Islet of Langerhans (tissue), 1 donor: ENCODE measurements at regions not wholly inside any gene's neighbourhood (a gene's known extent, or its start where the extent isn't known, plus 50 kb on each side); places are given as distances from the start of the nearest gene placed in this dataset.
"Not testable (repeated sequence)": the region's sequence is repeated elsewhere in the genome, so short reads cannot be mapped to it uniquely, and the experiment has no call there.

Experiments used
- FAIRE-seq: peaks from one replicate; lab custom pipeline; 2011; peaks lifted over from hg19 to GRCh38; lab: Jason Lieb, UNC

DNA sequence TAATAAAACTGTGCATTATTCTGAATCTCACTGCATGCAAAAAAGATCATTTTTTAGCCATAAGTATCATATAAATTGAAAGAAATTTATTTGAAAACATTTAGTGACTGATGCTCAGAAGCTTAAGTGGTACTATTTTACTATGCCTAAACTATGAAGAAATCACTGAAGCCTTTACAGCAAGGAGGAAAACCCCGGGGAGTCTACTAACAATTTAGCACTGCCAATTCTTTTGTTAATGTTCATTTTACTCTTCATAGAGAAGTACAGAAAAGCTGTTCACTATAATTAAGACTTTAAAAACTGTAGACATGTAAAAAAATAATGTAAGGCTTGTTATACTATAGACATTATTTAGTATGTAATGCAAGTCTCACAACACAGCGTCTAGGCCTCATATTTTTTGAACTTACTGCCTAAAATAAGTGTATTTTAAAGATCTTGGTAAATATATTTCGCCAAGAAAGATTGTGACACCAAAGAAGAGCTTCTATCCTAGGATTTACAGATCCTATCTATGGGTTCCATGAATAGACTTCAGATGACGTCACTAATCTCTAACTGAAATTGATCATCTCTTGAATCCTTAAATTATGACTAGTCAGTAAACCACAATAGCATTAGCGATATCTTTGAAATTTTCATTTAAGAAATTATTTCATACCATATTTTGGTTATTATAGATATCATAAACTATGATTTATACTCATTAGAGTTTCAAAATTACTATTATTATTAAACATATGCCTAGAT lies 602.5 kb downstream of the TMA16 start:
- FAIRE-seq: no peak

DNA sequence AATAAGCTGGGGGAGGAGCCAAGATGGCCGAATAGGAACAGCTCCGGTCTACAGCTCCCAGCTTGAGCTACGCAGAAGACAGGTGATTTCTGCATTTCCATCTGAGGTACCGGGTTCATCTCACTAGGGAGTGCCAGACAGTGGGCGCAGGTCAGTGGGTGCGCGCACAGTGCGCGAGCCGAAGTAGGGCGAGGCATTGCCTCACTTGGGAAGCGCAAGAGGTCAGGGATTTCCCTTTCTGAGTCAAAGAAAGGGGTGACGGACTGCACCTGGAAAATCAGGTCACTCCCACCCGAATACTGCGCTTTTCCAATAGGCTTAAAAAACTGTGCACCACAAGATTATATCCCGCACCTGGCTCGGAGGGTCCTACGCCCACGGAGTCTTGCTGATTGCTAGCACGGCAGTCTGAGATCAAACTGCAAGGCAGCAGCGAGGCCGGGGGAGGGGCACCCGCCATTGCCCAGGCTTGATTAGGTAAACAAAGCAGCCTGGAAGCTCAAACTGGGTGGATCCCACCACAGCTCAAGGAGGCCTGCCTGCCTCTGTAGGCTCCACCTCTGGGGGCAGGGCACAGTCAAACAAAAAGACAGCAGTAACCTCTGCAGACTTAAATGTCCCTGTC lies 606.4 kb downstream of the TMA16 start:
- not testable (repeated sequence) for FAIRE-seq

DNA sequence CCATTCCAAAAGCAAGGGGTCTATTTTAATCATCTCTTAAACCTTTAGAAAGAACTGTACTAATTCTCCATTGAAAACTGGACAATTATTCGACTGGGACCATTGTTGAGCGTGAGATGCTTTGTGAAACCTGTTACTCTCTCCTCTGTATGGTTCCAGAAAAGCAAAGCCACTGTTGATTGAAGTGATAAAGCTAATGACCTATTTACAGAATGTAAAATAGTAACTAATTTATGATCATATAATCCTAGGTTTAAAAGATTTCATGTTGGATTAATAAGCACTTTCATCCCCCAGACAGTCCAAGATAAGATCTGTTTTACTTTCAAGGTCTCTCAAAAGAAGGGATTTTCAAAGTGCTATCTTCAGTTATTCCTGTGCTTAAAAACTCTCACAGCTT lies 614.5 kb downstream of the TMA16 start:
- FAIRE-seq: no peak

DNA sequence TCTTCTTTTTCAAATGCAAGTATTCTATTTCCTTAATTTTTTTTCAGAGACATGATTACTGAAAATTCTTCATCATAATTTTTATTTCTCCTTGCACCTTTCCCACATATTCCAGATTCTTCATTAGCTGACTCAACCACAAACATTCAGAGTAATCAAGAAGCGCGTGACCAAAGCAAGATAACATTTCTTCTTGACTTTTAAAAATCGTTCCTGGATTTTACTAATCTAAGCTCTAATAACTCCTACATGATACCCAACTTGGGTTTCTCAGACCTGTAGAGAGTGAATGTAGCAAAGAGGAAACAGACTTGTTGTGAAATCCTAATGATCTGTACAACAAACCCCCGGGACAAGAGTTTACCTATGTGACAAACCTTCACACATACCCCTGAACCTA lies 615.0 kb downstream of the TMA16 start:
- no peak for FAIRE-seq

DNA sequence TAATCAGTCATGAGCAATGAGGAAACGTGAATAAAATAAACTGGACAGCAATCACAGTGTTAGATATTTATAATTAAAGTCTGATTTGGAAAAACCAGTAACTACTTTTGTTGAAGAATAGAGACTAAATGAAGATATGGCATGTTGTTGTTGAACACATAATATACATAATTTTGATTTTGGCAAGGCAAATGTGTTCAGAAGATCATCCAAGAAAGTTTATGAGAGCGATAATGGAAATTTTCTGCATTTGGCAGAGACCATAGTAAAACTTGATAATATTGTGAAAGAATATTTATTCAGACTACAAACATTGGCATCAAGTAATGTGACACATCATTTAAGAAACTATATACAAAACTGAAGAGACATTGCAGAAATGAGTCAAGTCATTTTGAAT lies 620.7 kb downstream of the TMA16 start:
- FAIRE-seq: no peak

DNA sequence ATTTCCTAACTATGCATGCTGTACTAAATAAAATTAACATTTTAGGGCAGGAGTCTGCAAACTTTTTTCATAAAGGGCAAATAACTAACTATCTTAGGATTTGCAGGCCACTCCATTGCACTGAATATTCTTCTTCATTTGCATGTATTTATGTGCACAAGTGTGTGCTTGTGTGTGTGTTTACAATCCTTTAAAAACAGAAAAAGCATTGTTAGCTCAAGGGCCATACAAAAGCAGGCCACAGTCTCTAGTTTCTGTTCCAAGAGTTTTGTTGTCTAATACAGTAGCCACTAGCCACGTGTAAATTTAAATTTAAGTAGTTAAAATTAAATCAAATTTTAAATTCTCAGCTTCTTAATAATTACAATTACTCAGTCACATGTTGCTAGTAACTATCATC lies 621.8 kb downstream of the TMA16 start:
- no peak for FAIRE-seq

DNA sequence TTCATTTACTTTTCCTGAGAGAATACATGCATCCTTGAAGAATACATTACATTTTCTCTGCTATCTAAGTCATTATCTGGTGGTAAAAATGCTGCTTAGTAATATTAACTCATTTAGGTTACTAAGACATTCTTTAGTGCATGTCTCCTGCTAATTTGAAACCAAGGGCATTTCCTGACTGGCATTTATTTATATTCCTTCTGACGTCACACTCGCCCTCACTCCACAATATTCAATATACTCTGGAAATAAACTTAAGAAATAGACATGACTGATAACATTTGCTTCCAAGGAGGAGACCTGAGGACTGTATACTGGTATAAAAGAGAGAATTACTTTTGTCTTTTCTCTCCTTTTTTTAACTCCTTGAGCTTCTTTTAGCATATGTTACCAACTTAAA lies 619.5 kb upstream of the SMIM31 start:
- FAIRE-seq: no peak

DNA sequence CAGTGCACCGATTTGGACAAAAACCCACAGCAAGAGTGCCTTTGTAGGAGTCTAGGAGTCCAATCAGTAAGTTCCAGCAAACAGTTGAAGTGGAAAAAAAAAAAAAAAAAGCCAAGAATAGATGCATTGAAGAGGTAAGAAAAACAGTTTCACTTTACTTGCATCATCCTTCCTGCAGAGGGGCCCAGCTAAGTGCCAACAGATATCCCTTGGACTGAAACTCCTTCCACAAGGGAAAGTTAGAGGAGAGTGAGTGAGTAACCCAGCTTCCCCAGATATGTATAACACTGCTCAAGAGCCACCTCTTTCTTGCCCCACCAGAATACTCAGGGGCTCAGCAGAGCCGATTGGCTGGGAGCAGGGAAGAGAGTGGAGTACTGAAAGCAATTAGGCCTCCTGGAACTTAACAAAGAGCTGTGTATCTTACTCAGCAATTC lies 617.7 kb upstream of the SMIM31 start:
- FAIRE-seq: no peak

DNA sequence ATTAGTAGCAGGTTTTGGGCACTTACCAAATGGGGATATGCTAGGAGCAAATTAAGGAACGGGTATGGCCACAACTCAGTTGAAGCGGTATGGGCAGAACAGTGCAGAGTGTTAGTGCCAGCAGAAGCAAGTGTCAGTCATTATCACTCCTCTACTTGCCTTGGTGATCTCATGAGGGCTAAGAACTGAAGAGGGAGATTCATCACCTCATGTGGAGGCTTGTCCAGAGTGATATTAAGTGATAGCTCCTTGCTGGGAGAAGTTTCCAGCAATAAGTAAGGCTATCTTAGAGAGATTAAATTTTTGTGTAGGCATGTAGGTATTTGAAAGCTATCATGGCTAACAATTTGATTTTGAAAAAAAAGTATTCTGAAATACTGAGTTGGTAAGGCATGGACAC lies 615.4 kb upstream of the SMIM31 start:
- no peak for FAIRE-seq

DNA sequence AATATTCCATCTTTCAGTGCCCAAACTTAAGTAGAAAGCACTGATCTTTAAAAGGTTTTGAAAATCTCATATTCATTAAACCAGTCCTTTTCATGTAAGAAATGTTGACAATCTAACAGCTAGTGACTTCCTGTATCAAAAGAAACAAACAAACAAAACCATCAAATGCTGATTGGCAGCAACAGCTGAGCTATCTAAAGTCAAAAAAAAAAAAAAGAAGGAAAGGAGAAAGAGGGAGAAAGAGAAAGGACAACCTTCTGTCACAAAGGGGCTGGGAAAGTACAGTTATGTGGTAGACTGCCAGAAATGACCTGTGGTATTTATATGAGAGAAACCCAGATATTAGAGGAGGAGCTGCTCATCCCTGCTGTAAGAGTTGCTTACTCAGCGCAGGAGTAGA lies 614.6 kb upstream of the SMIM31 start:
- no peak for FAIRE-seq

DNA sequence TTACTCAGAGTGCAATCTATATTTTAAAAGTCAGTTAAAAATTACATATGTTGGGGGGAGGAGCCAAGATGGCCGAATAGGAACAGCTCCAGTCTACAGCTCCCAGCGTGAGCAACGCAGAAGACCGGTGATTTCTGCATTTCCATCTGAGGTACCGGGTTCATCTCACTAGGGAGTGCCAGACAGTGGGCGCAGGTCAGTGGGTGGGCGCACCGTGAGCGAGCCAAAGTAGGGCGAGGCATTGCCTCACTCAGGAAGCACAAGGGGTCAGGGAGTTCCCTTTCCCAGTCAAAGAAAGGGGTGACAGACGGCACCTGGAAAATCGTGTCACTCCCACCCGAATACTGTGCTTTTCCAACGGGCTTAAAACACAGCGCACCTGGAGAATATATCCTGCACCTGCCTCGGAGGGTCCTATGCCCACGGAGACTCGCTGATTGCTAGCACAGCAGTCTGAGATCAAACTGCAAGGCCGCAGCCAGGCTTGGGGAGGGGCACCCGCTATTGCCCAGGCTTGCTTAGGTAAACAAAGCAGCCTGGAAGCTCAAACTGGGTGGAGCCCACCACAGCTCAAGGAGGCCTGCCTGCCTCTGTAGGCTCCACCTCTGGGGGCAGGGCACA lies 612.1 kb upstream of the SMIM31 start:
- FAIRE-seq: not testable (repeated sequence)

DNA sequence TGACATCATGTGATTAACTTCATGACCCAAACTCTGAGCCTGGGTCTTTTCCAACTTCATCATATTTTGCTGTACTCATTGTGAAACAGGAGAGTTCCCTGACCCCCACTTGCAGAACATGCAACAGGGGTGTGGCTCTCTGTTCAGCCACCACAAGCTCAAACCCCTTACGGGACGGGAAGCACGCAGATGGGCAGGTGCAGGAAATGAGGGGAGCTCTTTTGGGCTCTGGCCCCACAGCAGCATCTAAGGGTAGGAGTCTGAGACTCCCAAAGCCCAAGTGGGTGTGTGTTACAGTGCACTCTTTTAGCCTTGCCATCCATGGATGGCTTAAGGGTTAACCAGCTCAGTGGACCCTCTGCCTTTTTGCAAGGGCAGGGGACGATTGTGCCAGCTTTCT lies 599.5 kb upstream of the SMIM31 start:
- FAIRE-seq: no peak

DNA sequence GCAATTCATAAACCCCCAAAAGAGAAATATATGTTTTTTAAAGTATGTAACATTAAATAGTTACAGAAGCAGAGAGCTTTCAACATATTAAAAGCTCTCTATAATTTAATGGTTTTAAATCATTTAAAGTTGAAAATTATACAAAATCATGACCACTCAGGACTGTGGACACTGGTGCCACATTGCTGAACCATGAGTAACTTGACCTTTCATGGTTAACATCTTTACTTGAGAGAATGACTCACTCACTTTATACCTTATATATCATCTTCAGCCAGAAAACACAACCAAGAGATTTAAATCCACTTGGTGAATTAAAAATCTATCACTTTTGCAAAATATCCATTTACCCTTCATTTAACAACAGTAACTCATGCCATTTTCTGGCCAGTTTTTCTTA lies 584.3 kb upstream of the SMIM31 start:
- FAIRE-seq: no peak

DNA sequence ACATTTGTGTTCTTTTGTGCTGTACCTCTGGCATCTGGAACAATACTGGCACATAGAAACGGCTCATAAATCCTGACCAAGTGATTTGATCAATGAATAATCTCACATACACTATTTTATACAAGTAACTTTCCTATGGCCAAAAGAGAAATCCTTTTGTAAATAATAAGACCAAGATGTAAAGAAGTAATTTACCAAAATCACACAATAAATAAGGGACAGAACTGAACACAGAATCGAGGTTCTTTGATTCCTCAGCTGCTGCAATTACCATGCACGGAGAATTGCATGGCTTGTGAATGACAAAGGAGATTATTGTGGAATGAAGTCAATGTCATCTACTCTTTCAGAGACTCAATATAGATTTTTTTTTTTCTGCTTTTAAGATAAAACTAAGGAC lies 576.8 kb upstream of the SMIM31 start:
- FAIRE-seq: no peak

DNA sequence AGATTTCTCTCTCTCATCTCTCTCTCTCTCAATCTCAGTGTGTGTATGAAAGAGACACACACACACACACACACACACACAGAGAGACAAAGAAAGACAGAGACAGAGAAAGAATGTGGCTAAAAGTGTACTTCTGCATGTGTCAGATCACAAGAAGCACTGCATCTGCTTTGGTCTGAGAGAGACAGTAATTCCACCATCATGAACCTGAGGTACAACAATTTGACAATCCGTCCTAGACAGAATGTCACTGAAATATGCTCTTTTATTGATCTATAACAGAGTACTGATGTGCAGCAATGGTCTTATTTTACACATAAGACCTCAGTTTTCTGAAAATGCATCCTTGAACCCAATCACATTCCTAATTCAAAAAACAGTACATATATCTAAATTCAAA lies 576.2 kb upstream of the SMIM31 start:
- no peak for FAIRE-seq

DNA sequence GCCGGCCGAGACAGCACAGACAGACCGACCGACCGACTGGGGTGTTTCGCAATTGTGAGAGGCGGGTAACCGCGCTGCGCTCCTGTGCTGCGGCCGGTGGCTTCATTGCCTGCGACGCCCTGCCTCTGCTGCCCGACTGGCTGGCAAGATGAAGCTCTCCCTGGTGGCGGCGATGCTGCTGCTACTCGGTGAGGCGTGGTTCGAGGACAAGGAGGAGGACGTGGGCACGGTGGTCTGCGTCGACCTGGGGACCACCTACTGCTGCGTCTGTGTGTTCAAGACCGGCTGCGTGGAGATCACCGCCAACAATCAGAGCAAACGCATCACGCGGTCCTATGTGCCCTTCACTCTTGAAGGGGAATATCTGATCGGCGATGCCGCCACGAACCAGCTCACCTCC lies 565.7 kb upstream of the SMIM31 start:
- FAIRE-seq: no peak

DNA sequence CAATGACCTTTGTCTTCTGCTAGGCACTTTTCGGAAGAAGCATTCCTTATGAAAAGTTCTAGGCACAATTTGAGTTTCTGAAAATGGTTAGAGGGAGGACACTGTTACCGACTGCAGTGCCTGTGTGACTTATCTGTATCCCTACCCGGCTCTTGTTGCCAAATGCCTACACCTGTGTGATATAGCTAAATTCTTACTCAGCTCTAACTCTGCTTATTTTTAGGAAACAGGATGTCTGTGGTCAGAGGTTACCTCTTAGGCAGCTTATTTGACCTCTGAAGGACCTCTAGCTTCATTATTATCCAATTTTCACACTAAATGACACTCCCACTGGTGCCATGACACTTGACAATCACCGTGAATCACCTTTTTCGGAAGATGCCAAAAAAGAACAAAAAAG lies 561.1 kb upstream of the SMIM31 start:
- no peak for FAIRE-seq

DNA sequence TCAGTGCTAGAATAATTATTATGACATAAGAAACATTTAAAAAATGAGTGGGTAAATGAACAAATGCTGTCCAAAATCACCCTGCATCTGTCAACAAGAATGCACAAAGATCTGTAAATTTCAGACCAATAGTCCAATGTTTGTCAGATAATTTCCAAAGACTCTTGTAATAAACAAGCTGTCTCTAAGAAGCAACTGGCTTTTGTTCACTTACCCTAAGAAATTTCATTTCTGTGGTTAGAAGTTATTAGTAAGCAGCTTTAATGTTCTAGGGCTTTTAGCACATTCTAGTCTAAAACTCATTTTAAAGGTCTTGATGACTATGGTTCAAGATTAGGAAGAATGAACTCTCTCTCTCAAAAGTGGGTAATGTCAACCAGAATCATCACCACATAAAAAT lies 560.3 kb upstream of the SMIM31 start:
- no peak for FAIRE-seq

DNA sequence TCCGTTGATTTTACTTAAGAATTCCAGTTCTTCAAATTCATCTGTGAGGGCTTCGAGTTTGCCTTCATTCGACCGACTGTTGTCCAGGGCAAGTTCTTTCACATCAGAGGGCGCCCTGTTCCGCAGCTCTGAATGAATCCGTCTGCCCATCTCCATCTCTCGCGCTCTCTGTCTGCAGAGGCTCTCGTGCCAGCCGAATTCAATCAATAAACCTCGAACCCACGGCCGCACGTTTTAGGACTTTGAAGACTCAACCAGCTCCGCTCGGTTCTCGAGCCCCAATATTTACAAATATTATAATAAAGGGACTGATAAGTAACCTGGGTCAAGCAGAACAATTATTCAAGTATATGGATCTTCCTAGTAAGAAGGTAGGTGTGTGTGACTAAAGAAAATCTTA lies 556.4 kb upstream of the SMIM31 start:
- FAIRE-seq: no peak

DNA sequence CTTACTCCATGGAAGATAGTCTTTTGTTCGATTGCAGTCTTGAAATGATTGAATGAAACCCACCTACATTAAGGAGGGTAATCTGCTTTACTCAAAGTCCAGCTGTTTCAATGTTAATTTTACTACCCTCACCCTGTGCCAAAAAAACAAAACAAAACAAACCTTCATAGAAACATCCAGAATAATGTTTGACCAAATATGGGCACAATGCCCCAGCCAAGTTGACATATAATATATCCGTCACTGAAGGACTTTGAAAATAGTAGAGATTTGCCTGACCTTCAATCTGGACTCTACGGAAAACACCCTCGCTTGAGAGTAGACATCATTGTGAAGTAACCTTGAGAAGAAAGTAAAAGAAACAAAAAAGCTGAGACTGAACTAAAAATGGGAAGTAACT lies 550.5 kb upstream of the SMIM31 start:
- FAIRE-seq: no peak

DNA sequence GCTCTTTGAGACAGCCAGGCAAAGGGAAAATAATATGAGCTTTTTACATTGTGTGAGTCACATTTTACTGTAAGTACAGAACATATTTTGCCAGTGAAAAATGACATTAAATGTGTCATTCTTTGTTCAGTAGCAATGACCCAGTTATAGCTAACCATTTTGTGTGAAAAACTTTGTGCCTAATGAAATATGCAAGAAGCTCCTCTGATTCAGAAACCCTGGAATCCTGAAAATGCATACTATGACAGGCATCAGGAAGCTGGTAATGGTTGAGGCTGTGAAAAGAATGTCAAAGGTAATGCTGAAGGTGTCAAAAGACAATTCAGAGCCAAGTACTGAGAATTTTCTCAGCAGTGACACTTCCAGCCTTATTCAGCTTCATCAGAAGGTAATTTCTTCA lies 549.5 kb upstream of the SMIM31 start:
- FAIRE-seq: no peak

DNA sequence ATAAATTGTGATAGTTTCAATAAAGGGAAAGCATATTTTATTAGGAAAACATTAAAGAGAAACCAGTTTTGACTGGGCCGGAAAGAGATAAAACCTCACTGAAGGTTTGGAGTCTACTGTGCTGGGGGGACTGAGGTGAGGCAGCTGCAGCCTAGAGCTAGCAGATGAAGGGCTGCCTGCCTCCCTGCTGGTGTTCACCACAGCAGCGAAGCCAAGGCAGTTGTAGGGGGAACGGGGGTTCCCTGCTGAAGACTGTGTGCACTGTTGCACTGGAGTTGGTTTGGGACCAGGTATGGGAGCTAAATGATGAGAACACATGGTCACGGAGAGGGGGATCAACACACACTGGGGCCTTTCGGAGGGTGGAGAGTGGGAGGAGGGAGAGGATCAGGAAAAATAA lies 546.5 kb upstream of the SMIM31 start:
- FAIRE-seq: no peak

DNA sequence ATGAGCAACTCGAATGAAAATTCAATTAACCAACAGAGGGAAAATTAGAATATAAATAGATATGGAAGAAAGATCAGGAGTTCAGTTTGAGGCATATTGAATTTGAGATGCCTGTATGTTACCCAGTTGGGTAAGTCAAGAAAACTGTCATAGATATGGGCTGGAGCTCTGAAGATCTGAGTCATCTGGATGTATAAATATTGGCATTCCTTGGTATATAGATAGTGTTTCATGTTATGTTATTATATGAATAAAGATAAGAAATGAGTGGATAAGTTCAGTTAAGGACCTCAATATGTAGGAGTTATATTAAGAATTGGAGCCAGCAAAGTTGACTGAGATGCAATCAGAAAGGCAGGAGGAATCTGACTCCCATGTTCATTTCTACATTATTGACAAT lies 543.6 kb upstream of the SMIM31 start:
- no peak for FAIRE-seq

DNA sequence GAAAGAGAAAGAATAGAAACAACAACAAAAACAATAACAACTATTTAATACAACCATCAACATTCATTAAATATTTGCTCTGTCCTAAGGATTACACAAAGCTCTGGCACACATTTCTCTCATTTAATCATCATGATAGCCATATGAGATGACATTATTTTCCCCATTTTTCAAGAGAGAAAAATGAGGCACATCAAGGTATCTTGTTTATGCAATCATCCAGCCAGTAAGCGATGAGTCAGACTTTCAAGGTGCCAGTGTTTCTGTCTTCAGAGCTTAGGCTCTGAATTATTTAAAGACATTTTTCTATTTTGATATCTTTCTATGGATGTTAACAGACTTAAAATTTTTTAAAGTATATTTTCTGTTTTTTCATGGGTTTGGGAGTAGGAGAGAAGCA lies 541.8 kb upstream of the SMIM31 start:
- no peak for FAIRE-seq
